B cell (primary cell): ENCODE measurements at regions not wholly inside any gene's neighbourhood (a gene's known extent, or its start where the extent isn't known, plus 50 kb on each side); places are given as distances from the start of the nearest gene placed in this dataset.

Experiments
- ATAC-seq: fragments of 200-7000 bp; cut with Tn5 transposase; one replicate; pipeline ENCODE4 v1.10.0; 2021; ENCODE audit warnings: low read depth, mild to moderate bottlenecking, moderate number of reproducible peaks, moderate library complexity
- CTCF ChIA-PET: fragments of 350-600 bp; sonication (Branson Sonifier 250); formaldehyde crosslinking; loops from one replicate; lab custom pipeline; 2021; ENCODE audit warnings: antibody characterized with exemption, inconsistent platforms; lab: Charles Lee
- POLR2A ChIA-PET: fragments of 350-600 bp; sonication (Branson Sonifier 250); formaldehyde crosslinking; loops from one replicate; lab custom pipeline; 2021; ENCODE audit warnings: antibody characterized with exemption; lab: Charles Lee
- DNase-seq: peaks from one replicate; pipeline ENCODE4 v3.0.0; 2013
- H2AFZ ChIP-seq: 2 replicates; pipeline ENCODE4 v1.6.1; 2012; ENCODE audit warnings: mild to moderate bottlenecking, low read depth, low read length; ENCODE audit not compliant: insufficient read depth, poor library complexity, severe bottlenecking
- H3K27ac ChIP-seq, 2 donors: 1 replicate in 1 of 2; 2 replicates in 1 of 2; pipeline ENCODE4 v1.5.1; 2012 to 2013; ENCODE audit warnings: low read length in 2 of 2, mild to moderate bottlenecking in 2 of 2, moderate library complexity in 1 of 2
- H3K27me3 ChIP-seq, 4 experiments: fragments of 200-600 bp in 1 of 4; sonication (generic) in 1 of 4; replicated peaks in 1 of 4; 1 replicate in 2 of 4; 2 replicates in 2 of 4; pipeline versions ENCODE4 v1.6.1 to v1.7.0; 2013 to 2016; ENCODE audit warnings: low read length in 3 of 4, mild to moderate bottlenecking in 2 of 4, mixed read lengths in 1 of 4, moderate library complexity in 1 of 4; ENCODE audit not compliant: insufficient read depth in 4 of 4, control insufficient read depth in 3 of 4; ENCODE audit errors: control extremely low read depth in 1 of 4
- H3K36me3 ChIP-seq, 2 experiments: replicated peaks in 1 of 2; 1 replicate in 1 of 2; 2 replicates in 1 of 2; pipeline versions ENCODE4 v1.6.1 to v1.7.1; 2013; ENCODE audit warnings: low read length in 1 of 2; ENCODE audit not compliant: insufficient read depth in 2 of 2, control insufficient read depth in 1 of 2; ENCODE audit errors: control extremely low read depth in 1 of 2, extremely low read depth in 1 of 2
- H3K4me1 ChIP-seq, 2 donors: fragments of 200-600 bp in 1 of 2; sonication (generic) in 1 of 2; 1 replicate in 1 of 2; 2 replicates in 1 of 2; pipeline versions ENCODE4 v1.5.1 to v1.6.1; 2013 to 2017; ENCODE audit warnings: low read length in 2 of 2; ENCODE audit not compliant: control insufficient read depth in 2 of 2, insufficient read depth in 2 of 2
- H3K4me2 ChIP-seq: replicated peaks from 2 replicates; pipeline ENCODE3; 2012; ENCODE audit warnings: mild to moderate bottlenecking, low read depth, low read length; ENCODE audit not compliant: poor library complexity, severe bottlenecking
- H3K4me3 ChIP-seq, 5 experiments: fragments of 200-600 bp in 1 of 5; sonication (generic) in 1 of 5; 1 replicate in 3 of 5; 2 replicates in 2 of 5; pipeline versions ENCODE4 v1.5.1 to v1.7.0; 2011 to 2016; ENCODE audit warnings: low read length in 4 of 5, mild to moderate bottlenecking in 4 of 5, low read depth in 2 of 5, control low read depth in 1 of 5, moderate library complexity in 1 of 5; ENCODE audit not compliant: insufficient read depth in 1 of 5; ENCODE audit errors: control extremely low read depth in 1 of 5, extremely low read depth in 1 of 5
- H3K79me2 ChIP-seq: fragments of 200-600 bp; sonication (generic); one replicate; pipeline ENCODE4 v1.6.0; 2016; ENCODE audit warnings: low read length; ENCODE audit not compliant: control insufficient read depth, insufficient read depth
- H3K9ac ChIP-seq: fragments of 200-600 bp; sonication (generic); 2 replicates; pipeline ENCODE4 v1.6.1; 2017; ENCODE audit warnings: mild to moderate bottlenecking, low read length, moderate library complexity
- H3K9me3 ChIP-seq, 3 donors: one replicate each; pipeline versions ENCODE4 v1.6.1 to v1.7.1; 2013; ENCODE audit warnings: low read length in 2 of 3; ENCODE audit not compliant: control insufficient read depth in 2 of 3, insufficient read depth in 1 of 3; ENCODE audit errors: control extremely low read depth in 1 of 3
- H4K20me1 ChIP-seq: 2 replicates; pipeline ENCODE4 v1.6.0; 2012; ENCODE audit warnings: mild to moderate bottlenecking, low read length; ENCODE audit not compliant: insufficient read depth, control insufficient read depth, poor library complexity, severe bottlenecking
- H3K27ac Mint-ChIP-seq: one replicate; pipeline ENCODE4 v1.8.0; 2021; ENCODE audit warnings: mixed read lengths
- H3K27me3 Mint-ChIP-seq: one replicate; pipeline ENCODE4 v1.8.0; 2021; ENCODE audit warnings: mixed read lengths
- H3K4me1 Mint-ChIP-seq: one replicate; pipeline ENCODE4 v1.8.0; 2021; ENCODE audit warnings: mixed read lengths
- H3K4me3 Mint-ChIP-seq: one replicate; pipeline ENCODE4 v1.8.0; 2021; ENCODE audit warnings: mixed read lengths
- H3K9me3 Mint-ChIP-seq: one replicate; pipeline ENCODE4 v1.8.0; 2022; ENCODE audit warnings: mixed read lengths; ENCODE audit not compliant: insufficient read depth
- EZH2 ChIP-seq: IDR thresholded peaks from 2 replicates; pipeline ENCODE4 v1.6.1; 2012; ENCODE audit warnings: borderline replicate concordance, low read depth, mild to moderate bottlenecking, moderate library complexity, low read length; ENCODE audit not compliant: insufficient read depth, poor library complexity, severe bottlenecking
- WGBS: methylation state at CpG from one replicate; pipeline ENCODE4 v1.1.5; 2013; ENCODE audit warnings: missing lambda C conversion rate; ENCODE audit not compliant: insufficient coverage; 5-methylcytosine and 5-hydroxymethylcytosine counted together
- intact Hi-C: fragments of 100-400 bp; cut with micrococcal nuclease; formaldehyde crosslinking; loops from one replicate; pipeline ENCODE4 v1.10.0; 2022
- TF ChIP-seq, protein P1 (sequence below): fragments of 200-600 bp; IDR thresholded peaks from one replicate; pipeline ENCODE4 v1.8.0; 2022; ENCODE audit warnings: antibody characterized with exemption, mild to moderate bottlenecking

DNA sequence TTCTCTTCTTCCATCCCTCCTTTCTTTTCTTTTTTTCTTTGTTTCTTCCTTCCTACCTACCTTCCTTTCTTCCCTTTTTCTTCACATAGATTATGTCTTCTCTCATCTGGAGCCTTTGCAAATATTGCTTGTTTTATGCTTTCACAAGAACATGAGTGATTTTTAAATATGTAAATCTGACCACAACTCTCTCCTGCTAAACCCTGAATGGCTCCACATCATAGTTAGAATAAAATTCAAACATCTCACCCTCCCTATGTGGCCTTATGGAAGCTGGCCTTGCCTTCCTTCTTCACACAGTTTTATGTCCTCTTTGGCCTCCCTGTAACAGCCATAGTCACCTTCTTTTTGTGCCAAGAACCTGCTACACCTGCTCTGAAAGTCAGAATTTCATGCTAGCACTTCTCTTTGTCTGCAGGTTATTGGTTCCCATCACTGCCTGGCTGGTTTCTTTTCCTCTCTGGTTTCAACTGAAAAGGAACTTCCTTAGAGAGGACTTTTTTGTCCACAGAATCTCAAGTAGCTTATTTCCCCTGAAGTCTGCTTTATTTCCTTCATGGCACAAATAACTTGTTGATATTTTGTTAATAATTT is 114.3 kb upstream of the TNC start:
- Histone ChIP-seq H3K27me3 (no peaks in the 10 kb centered on the region), H3K79me2 (no peaks in the 10 kb centered on the region), H3K36me3 (no peaks in the 10 kb centered on the region), H3K9ac (no peak overlapping the region), H3K9me3 (no peaks in the 10 kb centered on the region), H3K4me2 (no peak overlapping the region), H4K20me1 (no peaks in the 10 kb centered on the region), H2AFZ (no peak overlapping the region), H3K27ac (no peak overlapping the region), H3K4me1 (no peaks in the 10 kb centered on the region), H3K4me3 (no peak overlapping the region)
- Mint-ChIP-seq H3K4me3 (no peak overlapping the region), H3K27ac (no peak overlapping the region), H3K4me1 (peaks cover 4% of the 10 kb centered on the region), H3K9me3 (peaks cover 2% of the 10 kb centered on the region), H3K27me3 (no peaks in the 10 kb centered on the region)
- POLR2A ChIA-PET: no interaction called here
- intact Hi-C loops: no loop called here
- no peak for ATAC-seq
- DNase-seq: no peak
- TF ChIP-seq EZH2: no peak
- TF ChIP-seq, protein P1, sequence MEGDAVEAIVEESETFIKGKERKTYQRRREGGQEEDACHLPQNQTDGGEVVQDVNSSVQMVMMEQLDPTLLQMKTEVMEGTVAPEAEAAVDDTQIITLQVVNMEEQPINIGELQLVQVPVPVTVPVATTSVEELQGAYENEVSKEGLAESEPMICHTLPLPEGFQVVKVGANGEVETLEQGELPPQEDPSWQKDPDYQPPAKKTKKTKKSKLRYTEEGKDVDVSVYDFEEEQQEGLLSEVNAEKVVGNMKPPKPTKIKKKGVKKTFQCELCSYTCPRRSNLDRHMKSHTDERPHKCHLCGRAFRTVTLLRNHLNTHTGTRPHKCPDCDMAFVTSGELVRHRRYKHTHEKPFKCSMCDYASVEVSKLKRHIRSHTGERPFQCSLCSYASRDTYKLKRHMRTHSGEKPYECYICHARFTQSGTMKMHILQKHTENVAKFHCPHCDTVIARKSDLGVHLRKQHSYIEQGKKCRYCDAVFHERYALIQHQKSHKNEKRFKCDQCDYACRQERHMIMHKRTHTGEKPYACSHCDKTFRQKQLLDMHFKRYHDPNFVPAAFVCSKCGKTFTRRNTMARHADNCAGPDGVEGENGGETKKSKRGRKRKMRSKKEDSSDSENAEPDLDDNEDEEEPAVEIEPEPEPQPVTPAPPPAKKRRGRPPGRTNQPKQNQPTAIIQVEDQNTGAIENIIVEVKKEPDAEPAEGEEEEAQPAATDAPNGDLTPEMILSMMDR: no peak
- CTCF ChIA-PET: no interaction called here

DNA sequence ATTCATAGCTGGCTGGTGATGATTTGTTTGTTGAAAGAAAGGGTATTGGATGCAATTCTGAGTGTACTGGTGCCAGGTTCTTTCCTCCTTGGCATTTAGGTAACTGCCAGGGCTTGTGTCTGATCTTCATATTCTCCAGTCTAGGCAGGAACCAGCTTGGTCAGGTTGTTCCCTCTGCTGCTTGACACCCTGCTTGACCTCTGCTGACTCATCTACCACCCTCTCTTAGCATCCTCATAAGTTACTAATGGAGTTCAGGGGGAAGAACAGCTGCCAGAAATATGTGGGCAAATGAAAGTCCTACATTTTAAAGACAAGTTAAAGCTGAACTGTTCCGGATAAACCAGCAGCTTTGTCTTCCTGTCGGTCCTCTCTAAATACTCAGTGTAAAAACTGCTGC is 116.1 kb upstream of the TNC start:
- Mint-ChIP-seq H3K4me3 (no peak overlapping the region), H3K27ac (no peak overlapping the region), H3K4me1 (peaks cover 4% of the 10 kb centered on the region), H3K9me3 (peaks cover 2% of the 10 kb centered on the region), H3K27me3 (no peaks in the 10 kb centered on the region)
- no peak for TF ChIP-seq EZH2
- TF ChIP-seq, protein P1: no peak
- no peak overlapping the region for H2AFZ ChIP-seq
- intact Hi-C loops: no loop called here
- no peak overlapping the region for H3K4me2 ChIP-seq
- H3K9me3 ChIP-seq: no peaks in the 10 kb centered on the region
- H3K27me3 ChIP-seq: no peaks in the 10 kb centered on the region
- H3K9ac ChIP-seq: no peak overlapping the region
- no peaks in the 10 kb centered on the region for H3K4me1 ChIP-seq
- WGBS: 100% methylated on average over 2 of the region's 2 CpGs
- no peak overlapping the region for H3K4me3 ChIP-seq
- no peak for ATAC-seq
- no peaks in the 10 kb centered on the region for H3K79me2 ChIP-seq
- no peak overlapping the region for H3K27ac ChIP-seq
- no peaks in the 10 kb centered on the region for H4K20me1 ChIP-seq
- ChIA-PET POLR2A (no interaction called here), CTCF (interaction anchor here (0.6 kb wide), 1 partner anchor 578 kb away, joined by 4 read pairs; no protein-coding TSS in a partner anchor)
- H3K36me3 ChIP-seq: no peaks in the 10 kb centered on the region
- no peak for DNase-seq
